Central memory CD8-positive, alpha-beta T cell (primary cell): ENCODE measurements at regions not wholly inside any gene's neighbourhood (a gene's known extent, or its start where the extent isn't known, plus 50 kb on each side); places are given as distances from the start of the nearest gene placed in this dataset.
A peak's percentile ranks its signal among the peaks of the same experiment; 100 is the strongest.

ENCODE experiments used
- ATAC-seq: fragments of 150-1000 bp; cut with Tn5 transposase; replicated peaks from 2 replicates; pipeline ENCODE4 v1.10.0; 2022; ENCODE audit warnings: mild to moderate bottlenecking, moderate FRiP score, moderate number of reproducible peaks; ENCODE audit not compliant: poor library complexity, severe bottlenecking; ENCODE audit errors: extremely low read depth
- DNase-seq, 2 donors: peaks; one replicate each; pipeline ENCODE4 v3.0.0; 2021; ENCODE audit warnings: low spot score in 2 of 2
- H3K27ac Mint-ChIP-seq: one replicate; pipeline ENCODE4 v1.8.0; 2022; ENCODE audit warnings: low read depth, mild to moderate bottlenecking, moderate library complexity, mixed read lengths
- H3K27me3 Mint-ChIP-seq: one replicate; pipeline ENCODE4 v1.8.0; 2022; ENCODE audit warnings: mixed read lengths
- H3K36me3 Mint-ChIP-seq: one replicate; pipeline ENCODE4 v1.8.0; 2022; ENCODE audit warnings: mild to moderate bottlenecking, moderate library complexity, mixed read lengths; ENCODE audit not compliant: insufficient read depth
- H3K4me1 Mint-ChIP-seq: one replicate; pipeline ENCODE4 v1.8.0; 2022; ENCODE audit warnings: mixed read lengths
- H3K4me3 Mint-ChIP-seq: one replicate; pipeline ENCODE4 v1.8.0; 2022; ENCODE audit warnings: mild to moderate bottlenecking, moderate library complexity, mixed read lengths
- H3K9me3 Mint-ChIP-seq: one replicate; pipeline ENCODE4 v1.8.0; 2022; ENCODE audit warnings: mixed read lengths

- Mint-ChIP-seq H3K27me3 (peaks cover 49% of the 10 kb centered on the region), H3K27ac (no peak overlapping the region), H3K4me1 (no peaks in the 10 kb centered on the region), H3K4me3 (no peak overlapping the region), H3K9me3 (no peaks in the 10 kb centered on the region), H3K36me3 (no peaks in the 10 kb centered on the region)
- no peak for ATAC-seq
- no peak for DNase-seq
Measured at GRCh38 chr7:121574109-121574508, 178.0 kb upstream of the FAM3C start.

DNA sequence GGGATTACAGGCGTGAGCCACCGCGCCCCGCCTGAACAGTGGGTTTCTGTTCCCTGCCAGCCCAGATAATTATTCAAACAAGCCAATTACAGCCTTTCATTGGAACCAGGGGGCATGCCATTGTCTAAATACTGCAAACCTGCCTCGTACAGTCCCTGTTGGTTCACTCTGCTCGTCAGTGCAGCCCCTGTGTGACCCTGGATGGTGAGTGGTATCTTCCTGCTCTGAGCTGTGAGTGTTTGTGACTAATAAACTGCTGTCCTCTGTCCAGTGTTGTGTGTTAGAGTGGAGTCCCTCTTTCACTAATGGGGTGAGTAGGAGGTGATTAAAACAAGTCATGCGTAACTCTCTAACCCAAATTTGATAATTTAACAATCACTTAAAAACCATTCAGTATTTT is 176.5 kb upstream of the FAM3C start:
- no peaks in the 10 kb centered on the region for H3K4me1 Mint-ChIP-seq
- no peak overlapping the region for H3K4me3 Mint-ChIP-seq
- DNase-seq (no peak), ATAC-seq (no peak)
- H3K36me3 Mint-ChIP-seq: no peaks in the 10 kb centered on the region
- H3K9me3 Mint-ChIP-seq: no peaks in the 10 kb centered on the region
- no peak overlapping the region for H3K27ac Mint-ChIP-seq
- peaks cover 38% of the 10 kb centered on the region for H3K27me3 Mint-ChIP-seq

DNA sequence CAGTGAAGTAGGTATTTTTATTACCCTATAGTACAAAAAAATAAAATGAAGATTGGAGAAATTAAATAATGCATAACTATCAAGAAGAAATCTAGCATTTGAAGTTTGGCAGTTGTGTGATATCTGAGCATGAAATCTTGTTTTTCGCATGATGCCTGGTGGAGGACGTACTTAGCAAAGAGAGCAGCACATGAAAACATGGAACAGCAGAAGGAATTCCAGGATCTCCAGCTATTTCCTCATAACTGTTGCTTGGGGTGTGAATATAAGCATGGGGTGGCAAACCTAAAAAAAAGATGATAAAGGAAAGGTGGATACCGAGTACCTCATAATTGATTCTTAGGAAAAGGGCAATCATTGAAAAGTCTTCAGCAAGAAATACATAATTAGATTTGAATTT is 174.3 kb upstream of the FAM3C start:
- Mint-ChIP-seq H3K4me1 (no peaks in the 10 kb centered on the region), H3K36me3 (no peaks in the 10 kb centered on the region), H3K9me3 (no peaks in the 10 kb centered on the region), H3K27ac (no peak overlapping the region), H3K4me3 (no peak overlapping the region), H3K27me3 (peaks cover 27% of the 10 kb centered on the region)
- DNase-seq (no peak), ATAC-seq (no peak)

GRCh38 chr7:121563177-121563576 is 167.1 kb upstream of the FAM3C start:
- ATAC-seq: no peak
- Mint-ChIP-seq H3K4me1 (no peaks in the 10 kb centered on the region), H3K27ac (no peak overlapping the region), H3K4me3 (no peak overlapping the region), H3K27me3 (no peaks in the 10 kb centered on the region), H3K36me3 (peaks cover 1% of the 10 kb centered on the region), H3K9me3 (no peaks in the 10 kb centered on the region)
- no peak for DNase-seq

DNA sequence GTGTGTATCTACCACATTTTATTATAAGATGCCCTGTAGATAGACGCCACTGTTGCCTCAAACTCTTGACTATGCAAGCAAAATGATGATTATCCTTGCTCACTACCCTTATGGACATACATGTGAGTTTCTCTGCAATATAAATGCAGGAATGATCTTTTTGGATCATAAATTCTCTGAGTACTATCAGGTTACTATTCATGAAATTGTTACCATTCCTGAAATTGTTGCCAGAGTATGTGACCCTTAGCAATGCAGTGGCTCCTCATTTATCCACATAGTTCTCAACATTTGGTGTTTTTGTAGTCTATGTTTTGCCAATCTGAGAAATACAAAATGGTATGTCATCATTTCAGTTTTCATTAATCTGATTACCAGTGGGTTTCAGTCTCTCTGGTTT is 166.2 kb upstream of the FAM3C start:
- ATAC-seq: no peak
- Mint-ChIP-seq H3K4me1 (no peaks in the 10 kb centered on the region), H3K9me3 (no peaks in the 10 kb centered on the region)

DNA sequence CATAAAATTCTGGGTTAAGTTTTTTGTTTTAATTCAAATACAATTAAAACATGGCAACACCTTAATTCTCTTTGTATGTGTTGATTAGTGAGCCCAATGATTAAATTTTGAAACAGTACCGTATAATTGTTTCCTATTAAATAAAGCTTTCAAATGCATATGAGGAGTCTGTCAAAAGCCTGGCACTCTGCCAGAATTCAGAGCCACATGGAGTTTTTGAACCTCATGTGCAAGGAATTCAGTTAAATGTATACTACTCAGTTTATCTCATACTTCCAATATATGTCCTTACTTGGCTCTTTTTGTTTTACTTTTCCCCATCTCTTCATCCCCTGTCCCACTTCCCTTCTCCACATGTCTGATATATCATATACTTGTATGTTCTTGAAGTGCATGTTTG is 165.6 kb upstream of the FAM3C start:
- Mint-ChIP-seq H3K4me3 (no peak overlapping the region), H3K9me3 (no peaks in the 10 kb centered on the region), H3K27me3 (no peaks in the 10 kb centered on the region), H3K4me1 (no peaks in the 10 kb centered on the region), H3K36me3 (peaks cover 1% of the 10 kb centered on the region), H3K27ac (no peak overlapping the region)
- no peak for ATAC-seq
- no peak for DNase-seq

More for the DNA sequence above, 166.2 kb upstream of the FAM3C start:
- H3K36me3 Mint-ChIP-seq: peaks cover 1% of the 10 kb centered on the region
- H3K4me3 Mint-ChIP-seq: no peak overlapping the region
- no peak overlapping the region for H3K27ac Mint-ChIP-seq
- no peak for DNase-seq
- no peaks in the 10 kb centered on the region for H3K27me3 Mint-ChIP-seq

DNA sequence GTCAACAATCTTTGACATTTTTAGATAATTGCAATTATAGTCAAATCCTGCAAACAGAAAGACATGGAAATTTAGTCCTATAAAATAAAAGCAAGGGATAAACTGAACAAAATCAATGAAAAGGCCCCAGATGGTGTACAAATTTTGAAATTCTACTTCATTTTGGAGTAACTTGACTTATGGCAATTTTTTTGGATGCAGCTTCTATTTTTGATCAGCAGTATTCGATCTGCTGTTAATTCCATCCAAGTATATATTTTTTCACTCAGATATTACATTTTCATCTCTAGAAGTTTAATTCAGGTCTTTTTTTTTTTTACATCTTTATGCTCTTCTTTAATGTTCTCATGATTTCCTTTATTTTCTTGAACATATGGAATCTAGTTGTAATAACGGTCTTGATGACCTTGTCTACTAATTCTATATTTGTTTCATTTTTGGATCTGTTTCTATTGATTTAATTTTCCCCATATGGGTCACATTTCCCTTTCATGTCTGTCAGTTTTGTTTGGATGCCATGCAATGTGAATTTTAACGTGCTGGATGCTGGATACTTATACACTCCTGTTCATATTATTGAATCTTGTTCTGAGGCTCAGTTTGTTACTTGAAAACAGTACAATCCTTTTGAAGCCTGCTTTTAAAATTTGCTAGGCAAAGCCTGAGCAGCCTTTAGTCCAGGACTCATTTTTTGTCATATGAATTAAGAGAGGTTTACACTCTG is 164.3 kb upstream of the FAM3C start:
- H3K4me3 Mint-ChIP-seq: no peak overlapping the region
- DNase-seq (no peak), ATAC-seq (no peak)
- H3K9me3 Mint-ChIP-seq: no peaks in the 10 kb centered on the region
- H3K27ac Mint-ChIP-seq: no peak overlapping the region
- H3K4me1 Mint-ChIP-seq: no peaks in the 10 kb centered on the region
- peaks cover 6% of the 10 kb centered on the region for H3K27me3 Mint-ChIP-seq
- peaks cover 1% of the 10 kb centered on the region for H3K36me3 Mint-ChIP-seq

DNA sequence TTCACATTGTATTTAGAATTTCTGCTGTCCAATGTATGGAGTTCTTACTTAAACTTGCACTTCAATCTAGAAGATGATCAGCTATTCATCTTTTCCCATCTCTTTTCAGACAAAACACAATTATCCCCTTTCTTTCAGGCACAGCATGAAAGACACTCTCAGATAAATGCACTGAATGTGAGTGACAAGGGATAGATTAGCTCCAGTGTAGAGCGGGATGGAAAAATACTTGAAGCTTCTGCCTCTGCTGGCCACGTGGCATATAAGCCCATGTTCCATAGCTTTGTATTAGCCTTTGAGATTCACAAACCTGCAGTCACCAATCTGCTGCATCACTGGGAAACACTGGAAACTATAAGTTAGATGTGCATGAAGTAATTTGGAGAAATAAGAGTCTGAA is 162.2 kb upstream of the FAM3C start:
- DNase-seq: no peak
- Mint-ChIP-seq H3K4me1 (no peaks in the 10 kb centered on the region), H3K27ac (no peak overlapping the region), H3K27me3 (peaks cover 6% of the 10 kb centered on the region), H3K36me3 (peaks cover 1% of the 10 kb centered on the region), H3K9me3 (no peaks in the 10 kb centered on the region), H3K4me3 (no peak overlapping the region)
- ATAC-seq: no peak

DNA sequence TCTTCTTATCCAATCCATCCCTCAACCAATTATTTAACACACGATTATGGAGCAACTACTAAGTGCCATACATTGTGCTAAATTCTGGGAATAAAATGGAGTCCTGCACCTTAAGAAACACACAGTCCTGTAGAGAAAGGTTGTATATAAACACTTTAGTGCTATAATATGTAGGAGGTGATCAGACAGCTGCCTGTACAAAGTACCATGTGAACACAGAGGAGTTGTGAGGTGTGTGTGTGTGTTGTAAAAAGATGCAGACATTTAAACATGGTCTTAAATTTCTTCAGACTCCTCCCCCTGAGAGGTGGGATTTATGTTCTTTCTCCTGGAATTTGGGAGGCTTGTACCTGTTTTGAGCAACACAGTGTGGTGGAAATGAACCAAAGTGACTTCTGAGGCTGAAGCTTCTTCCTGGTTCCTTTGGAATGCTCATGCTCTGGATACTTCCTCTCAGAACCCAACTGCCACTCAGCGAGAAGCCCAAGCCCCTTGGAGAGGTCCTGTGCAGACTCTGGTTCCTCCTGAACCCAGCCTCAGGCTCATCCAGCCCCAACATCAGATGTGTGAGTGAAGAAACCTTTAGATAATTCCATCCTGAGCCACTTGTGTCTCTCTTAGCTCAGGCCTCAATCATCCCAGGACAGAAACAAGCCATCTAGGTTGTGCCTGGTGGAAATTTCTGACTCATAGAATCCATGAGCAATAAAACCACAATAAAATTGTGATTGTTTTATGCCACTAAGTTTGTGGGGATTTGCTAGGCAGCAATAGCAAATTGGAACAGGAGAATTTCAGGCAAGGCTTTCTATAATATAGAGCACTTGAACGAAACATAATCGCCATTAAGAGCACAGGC is 161.2 kb upstream of the FAM3C start:
- ATAC-seq (no peak), DNase-seq (no peak)

DNA sequence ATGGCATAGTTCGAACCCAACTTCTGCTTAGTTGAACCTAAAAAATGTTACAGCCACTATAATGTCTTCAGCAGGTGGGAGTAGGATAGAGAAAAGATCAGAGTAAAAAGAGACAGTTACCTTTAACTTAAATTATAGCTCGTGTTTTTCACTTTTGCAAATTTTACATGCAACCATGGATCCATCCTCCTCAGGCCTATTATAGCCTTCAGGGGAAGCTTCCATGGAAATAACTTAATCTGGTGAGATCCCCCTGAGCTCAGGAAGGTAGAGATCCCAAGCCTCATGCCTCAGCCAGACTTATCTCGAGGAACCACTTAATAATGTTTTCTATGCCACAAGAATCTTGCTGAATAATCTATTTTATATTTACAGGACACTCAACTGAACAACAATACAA is 159.4 kb upstream of the FAM3C start:
- no peak for ATAC-seq
- DNase-seq: no peak
- H3K9me3 Mint-ChIP-seq: no peaks in the 10 kb centered on the region
- H3K36me3 Mint-ChIP-seq: no peaks in the 10 kb centered on the region
- no peak overlapping the region for H3K27ac Mint-ChIP-seq
- H3K4me3 Mint-ChIP-seq: no peak overlapping the region
- peaks cover 6% of the 10 kb centered on the region for H3K27me3 Mint-ChIP-seq
- no peaks in the 10 kb centered on the region for H3K4me1 Mint-ChIP-seq

More for the DNA sequence above, 161.2 kb upstream of the FAM3C start:
- Mint-ChIP-seq H3K27ac (no peak overlapping the region), H3K4me3 (no peak overlapping the region), H3K9me3 (no peaks in the 10 kb centered on the region), H3K36me3 (peaks cover 1% of the 10 kb centered on the region), H3K27me3 (peaks cover 6% of the 10 kb centered on the region), H3K4me1 (no peaks in the 10 kb centered on the region)

DNA sequence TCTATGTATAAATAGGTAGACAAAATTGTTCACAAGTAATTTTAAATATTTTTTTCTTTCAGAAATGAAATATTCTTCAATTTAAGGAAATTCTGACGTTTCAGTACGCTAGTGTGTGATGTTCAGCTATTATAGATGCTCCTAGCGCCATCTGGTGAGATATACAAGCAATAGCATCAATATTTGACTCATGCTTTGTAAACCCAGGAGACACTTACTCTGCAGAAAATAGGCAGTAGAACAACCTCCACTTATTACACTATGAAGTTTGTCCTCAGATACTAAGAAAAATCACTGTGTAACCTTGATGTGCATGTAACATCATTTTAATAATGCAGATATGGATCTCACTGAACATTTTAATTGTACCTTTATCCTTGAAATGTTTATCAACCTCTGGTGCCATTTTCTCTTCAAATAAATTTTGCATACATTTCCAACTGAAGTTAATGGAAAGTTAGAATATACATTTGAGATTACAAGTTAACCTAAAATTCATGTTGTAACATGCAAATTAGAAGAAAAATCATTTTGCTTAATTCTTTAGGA is 151.5 kb upstream of the FAM3C start:
- Mint-ChIP-seq H3K27ac (no peak overlapping the region), H3K9me3 (no peaks in the 10 kb centered on the region)
- no peak for DNase-seq

DNA sequence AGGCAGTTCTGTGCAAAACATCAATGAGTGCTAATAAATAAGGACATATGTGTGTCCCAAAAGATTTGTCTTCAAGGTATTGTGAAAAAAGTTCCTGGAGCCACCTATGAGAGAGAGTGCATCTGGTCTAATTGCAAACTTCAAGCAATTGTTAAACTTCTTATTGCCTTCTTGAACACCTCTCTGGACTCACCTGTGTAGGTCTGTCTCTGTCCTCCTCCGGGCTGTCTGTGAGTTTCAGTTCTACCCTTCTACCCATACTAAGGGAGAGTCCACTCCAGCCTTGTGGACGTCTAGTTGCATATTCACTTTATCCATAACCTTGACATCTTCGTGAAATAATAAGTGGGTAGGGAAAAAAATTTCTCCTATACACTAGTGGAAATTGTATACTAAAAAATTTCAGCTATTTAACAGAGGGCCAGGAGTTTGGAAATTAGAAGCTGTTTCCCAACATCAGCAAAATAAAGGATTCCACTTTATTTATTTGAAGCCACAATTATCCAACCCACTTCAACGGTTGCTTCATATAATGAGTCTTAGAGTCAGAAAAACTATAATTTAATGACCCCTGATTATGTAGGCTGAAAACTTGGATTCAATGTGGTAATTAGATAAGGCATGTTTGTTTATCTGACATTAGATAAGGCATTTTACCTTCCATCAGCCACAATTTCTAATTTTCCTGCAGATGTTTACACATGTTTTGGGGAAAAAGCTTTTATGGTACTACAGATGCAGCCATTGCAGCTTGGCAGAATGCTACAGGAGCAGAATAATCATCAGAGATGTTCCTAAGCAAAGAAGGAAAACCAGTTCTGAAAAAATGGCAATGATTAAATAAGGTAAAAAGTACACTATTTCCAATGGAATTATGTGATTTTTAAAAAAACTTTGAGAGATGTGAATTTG is 150.8 kb upstream of the FAM3C start:
- Mint-ChIP-seq H3K27me3 (no peaks in the 10 kb centered on the region), H3K4me3 (no peak overlapping the region), H3K27ac (no peak overlapping the region), H3K36me3 (no peaks in the 10 kb centered on the region), H3K9me3 (no peaks in the 10 kb centered on the region), H3K4me1 (peaks cover 13% of the 10 kb centered on the region)
- ATAC-seq: no peak
- DNase-seq: no peak

More for the DNA sequence above, 151.5 kb upstream of the FAM3C start:
- peak; percentile 58 for ATAC-seq
- H3K4me1 Mint-ChIP-seq: peaks cover 13% of the 10 kb centered on the region
- H3K27me3 Mint-ChIP-seq: no peaks in the 10 kb centered on the region
- no peaks in the 10 kb centered on the region for H3K36me3 Mint-ChIP-seq
- H3K4me3 Mint-ChIP-seq: no peak overlapping the region
